GM12875 (cell line): ENCODE measurements at regions not wholly inside any gene's neighbourhood (a gene's known extent, or its start where the extent isn't known, plus 50 kb on each side); places are given as distances from the start of the nearest gene placed in this dataset.
"Not testable (repeated sequence)": the region's sequence is repeated elsewhere in the genome, so short reads cannot be mapped to it uniquely, and the experiment has no call there.

ENCODE experiments used
- H3K4me3 ChIP-seq: one replicate; pipeline ENCODE4 v1.5.1; 2011; ENCODE audit warnings: low read depth, low read length, control low read depth
- TF ChIP-seq, protein P1 (sequence below): IDR thresholded peaks from 2 replicates; pipeline ENCODE4 v1.5.1; 2011; ENCODE audit warnings: low read depth, mild to moderate bottlenecking, control low read depth, inconsistent platforms, low read length, moderate library complexity, borderline replicate concordance; ENCODE audit not compliant: insufficient read depth

DNA sequence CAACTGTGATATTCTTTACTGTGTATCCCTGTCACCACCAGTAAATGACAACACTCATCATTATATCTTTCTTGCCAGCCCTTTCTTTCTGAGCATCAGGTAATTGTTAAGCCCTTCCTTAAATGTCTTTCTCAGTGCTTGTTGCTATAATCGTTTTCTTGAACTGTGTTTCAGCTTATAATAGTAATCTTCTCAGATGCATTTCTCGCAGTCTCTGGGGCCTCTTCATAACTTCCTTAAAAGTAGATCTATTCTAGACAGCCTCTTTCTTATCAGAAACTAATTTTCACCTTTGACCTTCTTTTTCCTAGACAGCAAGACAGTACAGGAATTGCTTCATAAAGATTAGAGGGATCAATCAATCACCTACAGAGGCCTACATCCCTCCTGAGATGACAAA is 648.1 kb downstream of the CPS1 start:
- TF ChIP-seq, protein P1, sequence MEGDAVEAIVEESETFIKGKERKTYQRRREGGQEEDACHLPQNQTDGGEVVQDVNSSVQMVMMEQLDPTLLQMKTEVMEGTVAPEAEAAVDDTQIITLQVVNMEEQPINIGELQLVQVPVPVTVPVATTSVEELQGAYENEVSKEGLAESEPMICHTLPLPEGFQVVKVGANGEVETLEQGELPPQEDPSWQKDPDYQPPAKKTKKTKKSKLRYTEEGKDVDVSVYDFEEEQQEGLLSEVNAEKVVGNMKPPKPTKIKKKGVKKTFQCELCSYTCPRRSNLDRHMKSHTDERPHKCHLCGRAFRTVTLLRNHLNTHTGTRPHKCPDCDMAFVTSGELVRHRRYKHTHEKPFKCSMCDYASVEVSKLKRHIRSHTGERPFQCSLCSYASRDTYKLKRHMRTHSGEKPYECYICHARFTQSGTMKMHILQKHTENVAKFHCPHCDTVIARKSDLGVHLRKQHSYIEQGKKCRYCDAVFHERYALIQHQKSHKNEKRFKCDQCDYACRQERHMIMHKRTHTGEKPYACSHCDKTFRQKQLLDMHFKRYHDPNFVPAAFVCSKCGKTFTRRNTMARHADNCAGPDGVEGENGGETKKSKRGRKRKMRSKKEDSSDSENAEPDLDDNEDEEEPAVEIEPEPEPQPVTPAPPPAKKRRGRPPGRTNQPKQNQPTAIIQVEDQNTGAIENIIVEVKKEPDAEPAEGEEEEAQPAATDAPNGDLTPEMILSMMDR, result no peak
- no peak overlapping the region for H3K4me3 ChIP-seq

DNA sequence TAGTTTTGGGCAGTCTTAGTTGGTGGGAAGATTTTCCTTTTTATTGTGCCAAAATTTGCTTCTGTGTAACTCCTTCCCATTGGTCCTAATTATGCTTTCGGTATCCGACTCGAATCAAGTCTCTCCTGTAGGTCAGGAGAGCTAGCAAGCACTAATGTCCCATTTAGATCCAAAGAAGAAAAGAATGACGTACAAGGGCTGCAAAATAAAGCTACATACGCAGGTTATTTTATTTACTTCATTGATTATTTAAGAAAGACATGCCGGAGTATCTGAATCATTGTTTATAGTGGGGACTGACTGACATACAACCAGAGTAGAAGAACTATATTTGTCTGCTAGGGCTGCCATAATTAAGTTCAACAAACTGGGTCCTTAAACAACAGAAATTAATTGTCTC is 648.5 kb downstream of the CPS1 start:
- no peak overlapping the region for H3K4me3 ChIP-seq
- TF ChIP-seq, protein P1, result no peak

DNA sequence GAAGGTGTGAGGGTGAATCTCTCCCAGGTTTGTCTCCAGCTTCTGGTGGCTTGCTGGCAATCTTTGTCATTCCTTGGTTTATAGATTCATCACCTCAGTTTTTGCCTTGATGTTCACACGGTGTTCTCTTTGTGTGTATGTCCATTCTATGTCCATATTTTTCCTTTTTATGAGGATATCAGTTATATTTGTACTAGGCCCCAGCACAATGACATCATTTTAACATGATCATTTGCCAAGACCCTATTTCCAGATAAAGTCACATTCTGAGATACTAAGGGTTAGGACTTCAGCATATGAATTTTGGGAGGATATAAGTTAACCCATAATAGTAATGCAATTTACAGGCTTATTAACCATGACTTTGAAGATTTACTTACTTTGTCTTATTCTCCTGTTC is 649.0 kb downstream of the CPS1 start:
- TF ChIP-seq, protein P1, result no peak
- no peak overlapping the region for H3K4me3 ChIP-seq

DNA sequence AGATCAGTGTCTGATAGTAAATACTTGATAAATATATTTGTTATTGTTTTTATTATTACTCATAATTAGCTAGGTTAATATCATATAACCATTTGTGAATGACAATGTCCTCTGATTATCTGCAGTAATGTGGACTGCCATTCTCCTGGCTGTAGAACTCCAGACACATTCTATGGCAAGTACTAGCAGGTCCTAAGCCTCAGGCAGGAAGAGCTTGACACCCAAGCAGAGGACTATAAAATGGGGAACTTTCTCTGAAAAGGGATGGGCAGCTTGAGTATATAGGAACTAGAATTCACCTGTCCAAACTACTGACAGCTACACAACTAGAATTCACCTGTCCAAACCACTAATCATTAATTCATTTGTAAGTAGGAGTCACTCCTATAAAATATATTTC is 649.4 kb downstream of the CPS1 start:
- TF ChIP-seq, protein P1, result no peak
- no peak overlapping the region for H3K4me3 ChIP-seq

DNA sequence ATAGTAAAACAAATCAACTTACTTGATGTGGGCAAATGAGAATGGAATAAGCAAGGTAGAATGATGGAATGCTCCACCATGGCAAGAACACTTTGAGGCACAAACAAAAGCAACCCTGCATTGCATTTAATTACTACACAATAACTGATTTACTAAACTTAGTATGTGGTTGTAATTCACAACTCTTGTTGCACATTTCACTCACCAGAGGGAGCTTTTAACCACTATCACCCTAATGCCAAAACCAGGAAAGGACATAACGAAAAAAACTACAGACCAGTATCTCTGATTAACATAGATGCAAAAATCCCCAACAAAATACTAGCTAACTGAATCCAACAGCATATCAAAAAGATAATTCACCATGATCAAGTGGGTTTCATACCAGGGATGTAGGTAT is 659.8 kb downstream of the CPS1 start:
- no peak overlapping the region for H3K4me3 ChIP-seq
- TF ChIP-seq, protein P1, result no peak

DNA sequence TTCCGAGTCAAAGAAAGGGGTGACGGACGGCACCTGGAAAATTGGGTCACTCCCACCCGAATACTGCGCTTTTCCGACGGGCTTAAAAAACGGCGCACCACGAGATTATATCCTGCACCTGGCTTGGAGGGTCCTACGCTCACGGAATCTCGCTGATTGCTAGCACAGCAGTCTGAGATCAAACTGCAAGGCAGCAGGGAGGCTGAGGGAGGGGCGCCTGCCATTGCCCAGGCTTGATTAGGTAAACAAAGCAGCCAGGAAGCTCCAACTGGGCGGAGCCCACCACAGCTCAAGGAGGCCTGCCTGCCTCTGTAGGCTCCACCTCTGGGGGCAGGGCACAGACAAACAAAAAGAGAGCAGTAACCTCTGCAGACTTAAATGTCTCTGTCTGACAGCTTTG is 663.1 kb downstream of the CPS1 start:
- not testable (repeated sequence) for H3K4me3 ChIP-seq

DNA sequence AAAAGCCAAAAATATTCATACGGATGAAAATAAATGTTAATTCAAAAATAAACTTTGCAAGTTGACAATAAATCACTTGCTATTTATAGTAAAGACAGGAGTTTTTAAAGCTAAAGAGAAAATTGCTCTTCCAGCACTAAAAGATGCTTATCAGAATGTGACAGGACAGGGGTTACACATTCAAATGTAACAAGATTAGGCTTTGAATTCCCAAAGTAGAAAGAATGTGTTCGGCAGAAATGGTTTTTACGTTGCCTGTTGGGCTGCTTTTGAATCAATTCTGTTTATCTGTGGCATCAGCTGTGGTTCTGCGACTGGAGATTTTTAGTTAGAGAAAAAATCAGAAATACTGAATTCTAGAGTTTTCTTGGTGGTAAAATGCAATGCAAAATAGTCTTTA is 669.4 kb downstream of the CPS1 start:
- TF ChIP-seq, protein P1, result no peak
- no peak overlapping the region for H3K4me3 ChIP-seq

DNA sequence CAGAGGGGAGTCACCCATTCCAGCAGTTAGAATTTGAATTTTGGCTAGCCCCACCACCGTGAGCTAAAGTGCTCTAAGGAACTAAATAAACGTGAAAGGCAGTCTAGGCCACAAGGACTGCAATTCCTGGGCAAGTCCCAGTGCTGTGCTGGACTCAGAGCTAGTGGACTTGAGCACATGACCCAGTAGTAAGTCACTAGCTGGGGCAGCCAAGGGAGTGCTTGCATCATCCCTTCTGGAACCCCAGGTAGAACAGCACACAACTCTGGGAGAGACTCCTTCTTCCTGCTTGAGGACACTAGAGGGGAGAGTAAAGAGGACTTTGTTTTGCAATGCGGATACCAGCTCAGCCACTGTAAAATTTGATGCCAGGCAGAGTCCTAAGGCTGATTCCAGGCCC is 672.2 kb downstream of the CPS1 start:
- no peak overlapping the region for H3K4me3 ChIP-seq
- TF ChIP-seq, protein P1, result no peak
